Activated CD4-positive, alpha-beta T cell treated with anti-CD3 and anti-CD28 coated beads for 24 hours (primary cell): ENCODE measurements at regions not wholly inside any gene's neighbourhood (a gene's known extent, or its start where the extent isn't known, plus 50 kb on each side); places are given as distances from the start of the nearest gene placed in this dataset.
"Not testable (repeated sequence)": the region's sequence is repeated elsewhere in the genome, so short reads cannot be mapped to it uniquely, and the experiment has no call there.

Experiments
- DNase-seq, 2 donors: peaks; one replicate each; pipeline ENCODE4 v3.0.0-alpha.2; 2020; ENCODE audit warnings: low read depth in 2 of 2

GRCh38 chrX:101823236-101823635 is 108.6 kb downstream of the ZMAT1 start:
- no peak for DNase-seq

GRCh38 chrX:101817739-101818138 is 114.1 kb downstream of the ZMAT1 start:
- DNase-seq = not testable (repeated sequence)

- no peak for DNase-seq
Observed at GRCh38 chrX:101813200-101813599, 118.6 kb downstream of the ZMAT1 start.

GRCh38 chrX:101803451-101803850 is 128.4 kb downstream of the ZMAT1 start:
- no peak for DNase-seq

GRCh38 chrX:101799387-101799786 is 132.4 kb downstream of the ZMAT1 start:
- peak; percentile 43 to 82 for DNase-seq

- no peak for DNase-seq
Observed at GRCh38 chrX:101787934-101788333, 128.3 kb upstream of the ARMCX2 start.

GRCh38 chrX:101785142-101785541 is 125.5 kb upstream of the ARMCX2 start:
- DNase-seq = no peak

GRCh38 chrX:101780421-101780820 is 120.8 kb upstream of the ARMCX2 start:
- not testable (repeated sequence) for DNase-seq

- no peak for DNase-seq
Observed at GRCh38 chrX:101774340-101774739, 114.7 kb upstream of the ARMCX2 start.

- no peak for DNase-seq
Observed at GRCh38 chrX:101764538-101764937, 104.9 kb upstream of the ARMCX2 start.

- peak in 1 of 2 donors; percentile 7 for DNase-seq
Observed at GRCh38 chrX:101759000-101759399, 99.3 kb upstream of the ARMCX2 start.

GRCh38 chrX:101750744-101751143 is 91.1 kb upstream of the ARMCX2 start:
- no peak for DNase-seq

- no peak for DNase-seq
Observed at GRCh38 chrX:101749436-101749835, 89.8 kb upstream of the ARMCX2 start.

GRCh38 chrX:101745046-101745445 is 85.4 kb upstream of the ARMCX2 start:
- DNase-seq = no peak

GRCh38 chrX:101744085-101744484 is 84.4 kb upstream of the ARMCX2 start:
- DNase-seq = no peak

- no peak for DNase-seq
Observed at GRCh38 chrX:101740642-101741041, 81.0 kb upstream of the ARMCX2 start.

GRCh38 chrX:101738867-101739266 is 79.2 kb upstream of the ARMCX2 start:
- not testable (repeated sequence) for DNase-seq

GRCh38 chrX:101738411-101738810 is 78.8 kb upstream of the ARMCX2 start:
- DNase-seq = not testable (repeated sequence)

GRCh38 chrX:101736651-101737050 is 77.0 kb upstream of the ARMCX2 start:
- no peak for DNase-seq

GRCh38 chrX:101732870-101733269 is 73.2 kb upstream of the ARMCX2 start:
- DNase-seq = no peak

GRCh38 chrX:101729986-101730385 is 70.3 kb upstream of the ARMCX2 start:
- no peak for DNase-seq
